HepG2 (cell line): ENCODE measurements at regions not wholly inside any gene's neighbourhood (a gene's known extent, or its start where the extent isn't known, plus 50 kb on each side); places are given as distances from the start of the nearest gene placed in this dataset.

Source experiments
- ATAC-seq: fragments of 200-7000 bp; cut with Tn5 transposase; 3 replicates; pipeline ENCODE4 v1.9.1; 2020; ENCODE audit warnings: mild to moderate bottlenecking, moderate library complexity
- BruUV-seq: library from RNA; stranded (reverse); fragments of 400-500 nt; replicated peaks from 2 replicates; lab custom pipeline; 2021; lab: Mats Ljungman, UMichigan
- CTCF ChIA-PET: fragments of 300-600 bp; formaldehyde crosslinking; extraction: SDS; loops from one replicate; lab custom pipeline; 2021; ENCODE audit warnings: low total read pairs, inconsistent platforms, low intra/inter-chr PET ratio; lab: Yijun Ruan, JAX
- POLR2A ChIA-PET: fragments of 350-600 bp; sonication (Branson Sonifier 250); formaldehyde crosslinking; loops from one replicate; lab custom pipeline; 2020; ENCODE audit warnings: antibody characterized with exemption, inconsistent platforms; lab: Yijun Ruan, JAX
- DNase-seq: peaks from one replicate; pipeline ENCODE4 v3.0.0-alpha.2; 2015; ENCODE audit warnings: low spot score
- FAIRE-seq: peaks from 3 replicates; lab custom pipeline; 2011; peaks lifted over from hg19 to GRCh38; lab: Jason Lieb, UNC
- H2AFZ ChIP-seq: one replicate; pipeline ENCODE4 v1.6.1; 2011; ENCODE audit warnings: low read length, inconsistent platforms
- H3K27ac ChIP-seq: fragments of 300-600 bp; 3 replicates; pipeline ENCODE4 v1.8.0; 2011; ENCODE audit warnings: mixed run types, mild to moderate bottlenecking, mixed read lengths, low read length, inconsistent platforms; ENCODE audit not compliant: insufficient read depth; ENCODE audit errors: extremely low read length
- H3K27me3 ChIP-seq, 2 experiments: fragments of 200-600 bp in 1 of 2; 2 replicates in 1 of 2; 3 replicates in 1 of 2; pipeline versions ENCODE4 v1.6.0 to v1.8.0; 2011; ENCODE audit warnings: low read length in 2 of 2, mild to moderate bottlenecking in 2 of 2, moderate library complexity in 2 of 2, inconsistent platforms in 1 of 2; ENCODE audit not compliant: insufficient read depth in 2 of 2, control insufficient read depth in 1 of 2
- H3K36me3 ChIP-seq, 2 experiments: fragments of 200-600 bp in 1 of 2; replicated peaks in 1 of 2; 2 replicates in 1 of 2; 3 replicates in 1 of 2; pipeline versions ENCODE4 v1.5.1 to v1.8.0; 2011; ENCODE audit warnings: low read length in 2 of 2, inconsistent platforms in 1 of 2; ENCODE audit not compliant: insufficient read depth in 2 of 2, control insufficient read depth in 1 of 2
- H3K4me1 ChIP-seq: 2 replicates; pipeline ENCODE4 v1.5.1; 2012; ENCODE audit warnings: low read length, inconsistent platforms; ENCODE audit not compliant: insufficient read depth
- H3K4me2 ChIP-seq: 2 replicates; pipeline ENCODE4 v1.6.0; 2011; ENCODE audit warnings: low read depth, low read length, inconsistent platforms
- H3K4me3 ChIP-seq, 3 experiments: fragments of 200-600 bp in 1 of 3; sonication (generic), shearing (Covaris generic) in 1 of 3; replicated peaks in 1 of 3; 2 replicates each; pipeline ENCODE4 v1.5.1; 2011 to 2016; ENCODE audit warnings: low read length in 3 of 3, inconsistent platforms in 2 of 3, low read depth in 2 of 3, mild to moderate bottlenecking in 2 of 3, control low read depth in 1 of 3, mixed read lengths in 1 of 3; ENCODE audit not compliant: insufficient read depth in 1 of 3
- H3K79me2 ChIP-seq: one replicate; pipeline ENCODE4 v1.6.1; 2011; ENCODE audit warnings: low read length, inconsistent platforms; ENCODE audit not compliant: insufficient read depth
- H3K9ac ChIP-seq: 2 replicates; pipeline ENCODE4 v1.6.0; 2011; ENCODE audit warnings: mild to moderate bottlenecking, low read depth, low read length, inconsistent platforms; ENCODE audit not compliant: insufficient read depth
- H3K9me3 ChIP-seq: 2 replicates; pipeline ENCODE4 v1.5.1; 2012; ENCODE audit warnings: mild to moderate bottlenecking, low read length
- H4K20me1 ChIP-seq: 2 replicates; pipeline ENCODE4 v1.6.0; 2011; ENCODE audit warnings: inconsistent platforms, mild to moderate bottlenecking, low read length, moderate library complexity; ENCODE audit not compliant: insufficient read depth
- MAFF ChIP-seq: IDR thresholded peaks from 2 replicates; pipeline ENCODE4 v1.6.1; 2011; ENCODE audit warnings: low read depth, low read length, improper control_type of control experiment
- MAFK ChIP-seq, 2 experiments: IDR thresholded peaks in 1 of 2; conservative IDR thresholded peaks in 1 of 2; 2 replicates each; pipeline ENCODE4 v1.6.1; 2011; ENCODE audit warnings: improper control_type of control experiment in 2 of 2, low read length in 2 of 2
- RFX5 ChIP-seq: IDR thresholded peaks from 2 replicates; pipeline ENCODE4 v1.6.1; 2011; ENCODE audit warnings: low read depth, low read length, improper control_type of control experiment
- RXRA ChIP-seq: sonication (generic); formaldehyde crosslinking; IDR thresholded peaks from 2 replicates; pipeline ENCODE4 v1.5.1; 2020; ENCODE audit warnings: missing genetic modification reagents
- SIN3A ChIP-seq: IDR thresholded peaks from 2 replicates; pipeline ENCODE4 v1.6.1; 2011; ENCODE audit warnings: low read depth, mild to moderate bottlenecking, control low read depth, low read length, borderline replicate concordance
- SIN3B ChIP-seq: fragments of 150-350 bp; IDR thresholded peaks from 2 replicates; pipeline ENCODE4 v1.6.1; 2014; ENCODE audit warnings: low read length
- SOX6 ChIP-seq, 2 experiments: fragments of 450-650 bp in 1 of 2; sonication (generic) in 1 of 2; formaldehyde crosslinking in 1 of 2; IDR thresholded peaks; 2 replicates each; pipeline versions ENCODE4 v1.4.0 to v1.6.1; 2017 to 2020; ENCODE audit warnings: antibody characterized with exemption in 1 of 2, mild to moderate bottlenecking in 1 of 2, missing genetic modification reagents in 1 of 2
- SSRP1 ChIP-seq: IDR thresholded peaks from 2 replicates; pipeline ENCODE4 v1.6.1; 2016; ENCODE audit warnings: control low read depth
- ZC3H13 ChIP-seq: sonication (generic); formaldehyde crosslinking; IDR thresholded peaks from 2 replicates; pipeline ENCODE4 v1.8.1; 2023; ENCODE audit warnings: mild to moderate bottlenecking, missing genetic modification reagents, moderate library complexity
- ZEB1 ChIP-seq: IDR thresholded peaks from 2 replicates; pipeline ENCODE4 v1.6.1; 2012; ENCODE audit warnings: mild to moderate bottlenecking, low read depth, inconsistent platforms; ENCODE audit not compliant: insufficient replicate concordance
- ZNF782 ChIP-seq: sonication (generic); formaldehyde crosslinking; IDR thresholded peaks from 2 replicates; pipeline ENCODE4 v1.4.0; 2020; ENCODE audit warnings: missing genetic modification reagents, mild to moderate bottlenecking, borderline replicate concordance
- WGBS: methylation state at CpG from one replicate; pipeline ENCODE4 v1.1.6; 2017; ENCODE audit warnings: low lambda C conversion rate; 5-methylcytosine and 5-hydroxymethylcytosine counted together
- in situ Hi-C: cut with HindIII; loops from 2 replicates; pipeline ENCODE4 v1.10.0; 2017; ENCODE audit warnings: low pct_unique_long_range_greater_than_20kb; ENCODE audit not compliant: extremely low pct_ligation_motif_present
- intact Hi-C: fragments of 100-400 bp; cut with micrococcal nuclease; formaldehyde crosslinking; loops from one replicate; pipeline ENCODE4 v1.10.0; 2022; ENCODE audit not compliant: unreplicated experiment
- TF ChIP-seq, protein P1 (sequence below): sonication (generic); formaldehyde crosslinking; IDR thresholded peaks from 2 replicates; pipeline ENCODE4; 2020; ENCODE audit warnings: missing genetic modification reagents, mild to moderate bottlenecking, borderline replicate concordance

DNA sequence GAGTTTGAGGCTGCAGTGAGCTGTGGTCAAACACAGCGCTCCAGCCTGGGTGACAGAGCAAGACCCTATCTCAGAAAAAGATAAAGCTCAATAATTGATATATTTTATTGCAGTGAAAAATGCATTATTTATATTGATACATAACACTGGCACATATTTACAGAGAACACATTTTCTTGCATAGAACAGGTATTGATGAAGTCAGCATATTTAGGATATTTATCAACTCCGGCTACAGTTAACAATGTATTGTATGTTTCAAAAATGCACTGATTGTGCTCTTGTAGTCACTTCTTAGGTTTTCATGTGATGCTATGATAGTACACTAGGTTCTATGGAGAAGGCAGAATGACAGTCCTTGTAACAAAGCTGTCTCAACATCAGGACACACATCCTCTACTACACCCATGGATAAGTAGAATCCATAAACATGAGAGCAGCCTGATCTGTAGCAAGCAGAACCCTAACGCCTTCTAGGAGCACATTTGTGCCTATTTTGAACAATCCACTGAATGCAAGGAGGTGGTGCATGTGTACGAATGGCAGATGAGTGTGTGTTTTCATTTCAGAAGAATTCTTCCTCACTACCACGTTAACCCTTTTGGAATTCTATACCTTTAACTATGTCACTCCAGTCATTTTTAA lies 586.1 kb upstream of the CELF2 start:
- Histone ChIP-seq H3K9ac (no peak overlapping the region), H4K20me1 (no peaks in the 10 kb centered on the region), H3K4me2 (no peak overlapping the region), H3K4me1 (no peaks in the 10 kb centered on the region), H3K4me3 (no peak overlapping the region), H2AFZ (no peak overlapping the region), H3K79me2 (no peaks in the 10 kb centered on the region)
- BruUV-seq = no TSS peak
- FAIRE-seq (no peak), ATAC-seq (no peak), DNase-seq (no peak)
- CTCF ChIA-PET = no interaction called here
- TF ChIP-seq MAFK (conservative IDR thresholded peaks at IDR 0.05 in 1 of 2, IDR thresholded peaks at IDR 0.05 in 1 of 2; ENCODE audit: low read length in 2 of 2) (peak; percentile 83 to 91), SOX6 (IDR thresholded peaks at IDR 0.05) (no peak), SOX6 (CRISPR knock-in tag; IDR thresholded peaks at IDR 0.05) (no peak), SIN3A (no peak), MAFF (peak; percentile 85)
- TF ChIP-seq, all 625 proteins: peak for 2
- no peaks in the 10 kb centered on the region for H3K36me3 ChIP-seq
- 4% methylated on average over 5 of the region's 5 CpGs for WGBS
- peaks cover 76% of the 10 kb centered on the region for H3K9me3 ChIP-seq
- H3K27me3 ChIP-seq = no peaks in the 10 kb centered on the region
- H3K27ac ChIP-seq = no peak overlapping the region
- in situ Hi-C loops (no loop called here), intact Hi-C loops (no loop called here)
- POLR2A ChIA-PET = no interaction called here

DNA sequence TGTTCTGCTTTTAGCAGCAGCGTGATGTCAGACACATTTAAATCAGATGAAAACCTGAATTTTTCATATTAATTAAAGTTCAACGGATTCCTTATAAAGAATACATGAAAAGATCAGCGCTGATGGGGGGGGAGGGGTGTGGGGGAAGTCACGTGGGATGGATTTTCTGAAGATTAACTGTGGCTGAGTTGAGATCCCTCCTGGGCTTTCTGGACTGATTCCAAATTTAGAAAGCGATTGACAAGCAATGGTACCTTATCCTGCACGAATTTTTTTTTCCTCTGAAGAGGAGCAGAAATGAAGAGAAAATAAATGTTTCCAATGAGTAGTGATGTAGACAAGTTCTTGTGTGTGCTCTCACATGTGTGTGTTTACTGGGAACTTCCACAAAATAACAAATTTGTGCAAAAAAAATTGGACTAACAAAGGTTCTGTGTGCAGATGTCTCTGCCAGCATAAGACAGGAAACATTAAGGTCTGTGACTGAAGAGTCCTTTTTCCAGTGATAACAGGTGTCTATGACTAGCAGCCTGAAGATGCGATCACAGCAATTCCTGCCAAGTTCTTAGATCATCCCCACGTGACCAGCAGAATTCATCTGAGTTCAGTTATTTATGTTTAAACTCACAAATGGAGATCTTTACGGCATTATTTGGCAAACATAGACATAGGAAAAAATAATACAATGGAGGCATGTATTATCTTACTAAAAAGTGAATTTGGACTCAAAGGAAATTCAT lies 585.2 kb upstream of the CELF2 start:
- no peaks in the 10 kb centered on the region for H3K27me3 ChIP-seq
- H3K79me2 ChIP-seq = no peaks in the 10 kb centered on the region
- ChIA-PET POLR2A (no interaction called here), CTCF (no interaction called here)
- intact Hi-C loops = no loop called here
- no TSS peak for BruUV-seq
- ATAC-seq (no peak), DNase-seq (no peak), FAIRE-seq (no peak)
- H4K20me1 ChIP-seq = no peaks in the 10 kb centered on the region
- H2AFZ ChIP-seq = no peak overlapping the region
- H3K4me1 ChIP-seq = no peaks in the 10 kb centered on the region
- H3K27ac ChIP-seq = no peak overlapping the region
- no peak overlapping the region for H3K4me2 ChIP-seq
- in situ Hi-C loops = no loop called here
- H3K4me3 ChIP-seq = no peak overlapping the region
- peaks cover 72% of the 10 kb centered on the region for H3K9me3 ChIP-seq
- no peaks in the 10 kb centered on the region for H3K36me3 ChIP-seq
- WGBS = 6% methylated on average over 9 of the region's 9 CpGs
- H3K9ac ChIP-seq = no peak overlapping the region
- TF ChIP-seq SSRP1 (CRISPR knock-in tag) (no peak), ZC3H13 (no peak), ZNF782 (no peak), SIN3B (no peak), RXRA (no peak), RFX5 (no peak), ZEB1 (no peak)
- TF ChIP-seq, protein P1, sequence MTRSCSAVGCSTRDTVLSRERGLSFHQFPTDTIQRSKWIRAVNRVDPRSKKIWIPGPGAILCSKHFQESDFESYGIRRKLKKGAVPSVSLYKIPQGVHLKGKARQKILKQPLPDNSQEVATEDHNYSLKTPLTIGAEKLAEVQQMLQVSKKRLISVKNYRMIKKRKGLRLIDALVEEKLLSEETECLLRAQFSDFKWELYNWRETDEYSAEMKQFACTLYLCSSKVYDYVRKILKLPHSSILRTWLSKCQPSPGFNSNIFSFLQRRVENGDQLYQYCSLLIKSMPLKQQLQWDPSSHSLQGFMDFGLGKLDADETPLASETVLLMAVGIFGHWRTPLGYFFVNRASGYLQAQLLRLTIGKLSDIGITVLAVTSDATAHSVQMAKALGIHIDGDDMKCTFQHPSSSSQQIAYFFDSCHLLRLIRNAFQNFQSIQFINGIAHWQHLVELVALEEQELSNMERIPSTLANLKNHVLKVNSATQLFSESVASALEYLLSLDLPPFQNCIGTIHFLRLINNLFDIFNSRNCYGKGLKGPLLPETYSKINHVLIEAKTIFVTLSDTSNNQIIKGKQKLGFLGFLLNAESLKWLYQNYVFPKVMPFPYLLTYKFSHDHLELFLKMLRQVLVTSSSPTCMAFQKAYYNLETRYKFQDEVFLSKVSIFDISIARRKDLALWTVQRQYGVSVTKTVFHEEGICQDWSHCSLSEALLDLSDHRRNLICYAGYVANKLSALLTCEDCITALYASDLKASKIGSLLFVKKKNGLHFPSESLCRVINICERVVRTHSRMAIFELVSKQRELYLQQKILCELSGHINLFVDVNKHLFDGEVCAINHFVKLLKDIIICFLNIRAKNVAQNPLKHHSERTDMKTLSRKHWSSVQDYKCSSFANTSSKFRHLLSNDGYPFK (CRISPR knock-in tag) = no peak
